ENCODE measurements at regions not wholly inside any gene's neighbourhood (a gene's known extent, or its start where the extent isn't known, plus 50 kb on each side); places are given as distances from the start of the nearest gene placed in this dataset.

DNA sequence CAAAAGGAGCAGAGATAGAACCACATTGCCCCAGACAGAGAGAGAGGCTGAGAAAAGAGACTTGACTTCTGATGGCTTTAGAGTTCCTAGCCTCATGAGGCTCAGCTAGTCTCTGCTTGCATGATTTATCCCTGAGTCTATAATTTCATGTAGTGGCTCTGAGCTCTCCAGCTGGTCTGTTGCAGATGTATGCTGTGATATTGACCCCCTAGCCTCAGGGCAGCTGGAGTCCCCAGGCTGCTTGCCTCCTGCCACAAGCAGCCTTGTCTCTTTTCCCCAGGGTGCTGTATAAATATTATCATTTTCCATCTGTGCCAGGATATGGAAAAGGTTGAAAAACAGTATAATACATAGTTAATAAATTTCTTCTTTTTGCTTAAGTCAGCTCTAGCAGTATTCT, 467.6 kb upstream of the CWC22 start:
- TF ChIP-seq GATA2 (IDR thresholded peaks at IDR 0.05; ENCODE audit: low read depth, low read length) (no peak), GATA3 (IDR thresholded peaks at IDR 0.05; ENCODE audit: low read depth, low read length) (no peak)

DNA sequence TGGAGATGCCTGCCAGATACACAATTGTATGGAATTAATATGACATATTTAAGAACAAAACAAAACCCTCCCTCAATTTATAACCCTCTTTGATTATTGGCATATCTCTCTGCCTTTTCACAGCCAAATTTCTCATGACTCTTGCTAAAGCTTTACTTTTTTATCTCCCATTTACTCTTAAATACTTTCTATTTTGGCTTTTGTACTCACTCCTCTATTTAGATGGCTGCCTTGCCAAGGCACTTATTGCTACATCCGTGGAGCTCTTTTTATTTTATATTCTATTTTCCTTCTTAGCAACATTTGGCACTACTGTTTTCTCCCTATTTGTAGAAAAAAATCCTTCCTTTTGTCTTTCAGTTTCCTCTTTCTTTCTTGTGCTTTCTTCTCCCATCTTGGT, 466.4 kb upstream of the CWC22 start:
- TF ChIP-seq GATA3 (IDR thresholded peaks at IDR 0.05; ENCODE audit: low read depth, low read length) (no peak), GATA2 (IDR thresholded peaks at IDR 0.05; ENCODE audit: low read depth, low read length) (no peak)

DNA sequence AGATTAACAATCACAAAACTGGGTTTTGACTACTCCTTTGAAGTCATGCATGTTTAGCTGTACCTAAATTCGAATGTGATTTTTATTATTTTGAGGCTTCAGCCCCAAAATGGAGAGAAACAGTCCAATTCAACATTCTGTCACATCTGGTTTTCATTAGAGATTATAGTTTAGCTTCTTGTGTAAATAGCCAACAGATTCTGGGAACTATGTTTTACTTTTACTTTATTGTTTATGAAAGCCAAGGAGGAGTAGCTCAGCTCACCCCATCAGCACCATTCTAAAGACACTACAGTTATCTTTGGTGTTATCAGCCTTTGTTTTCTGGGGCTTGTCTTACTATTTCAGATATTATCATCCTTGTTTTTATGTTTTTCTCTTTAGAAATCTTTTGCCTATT, 465.0 kb upstream of the CWC22 start:
- TF ChIP-seq GATA3 (IDR thresholded peaks at IDR 0.05; ENCODE audit: low read depth, low read length) (no peak), GATA2 (IDR thresholded peaks at IDR 0.05; ENCODE audit: low read depth, low read length) (no peak)

DNA sequence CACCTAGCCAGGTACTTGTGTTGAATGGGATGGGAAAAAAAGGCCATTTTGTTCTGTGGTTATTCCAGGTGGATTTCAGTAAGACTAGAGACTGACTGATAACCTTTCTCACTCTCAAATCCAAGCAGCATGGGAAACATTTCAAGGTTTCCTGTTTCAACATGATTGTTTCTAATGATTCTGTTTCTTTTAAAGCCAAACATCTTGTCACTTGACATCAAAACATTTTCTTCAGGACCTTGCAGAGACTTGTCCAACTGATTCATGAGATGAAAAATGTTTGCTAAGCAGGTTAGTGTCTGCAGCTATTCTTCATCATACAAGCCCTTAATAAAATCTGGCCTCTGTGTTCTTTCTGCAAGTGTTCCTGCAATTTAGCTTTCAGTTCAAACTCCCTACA, 456.5 kb upstream of the CWC22 start:
- no peak for TF ChIP-seq GATA2 (IDR thresholded peaks at IDR 0.05; ENCODE audit: low read depth, low read length)
- TF ChIP-seq GATA3 (IDR thresholded peaks at IDR 0.05; ENCODE audit: low read depth, low read length) = no peak

DNA sequence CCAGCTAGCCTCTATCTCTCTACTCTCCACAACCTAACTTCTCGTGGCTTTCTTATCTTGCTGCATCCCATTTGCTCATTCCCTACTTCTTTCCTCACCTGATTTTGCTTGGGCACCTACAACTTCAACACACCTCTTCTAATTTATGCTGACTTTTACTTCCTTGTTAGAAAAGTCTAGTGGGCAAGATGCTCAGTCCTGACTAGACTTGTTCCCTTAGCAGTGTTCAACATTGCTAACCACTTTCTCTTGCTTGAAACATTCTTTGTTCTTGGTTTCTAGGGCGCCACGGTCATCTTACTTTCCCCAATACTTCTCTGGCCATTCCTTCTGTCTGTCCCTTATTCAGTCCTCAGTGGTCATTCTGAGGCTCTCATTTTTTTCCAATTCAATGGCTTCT, 454.7 kb upstream of the CWC22 start:
- TF ChIP-seq GATA2 (IDR thresholded peaks at IDR 0.05; ENCODE audit: low read depth, low read length) (no peak), GATA3 (IDR thresholded peaks at IDR 0.05; ENCODE audit: low read depth, low read length) (no peak)

DNA sequence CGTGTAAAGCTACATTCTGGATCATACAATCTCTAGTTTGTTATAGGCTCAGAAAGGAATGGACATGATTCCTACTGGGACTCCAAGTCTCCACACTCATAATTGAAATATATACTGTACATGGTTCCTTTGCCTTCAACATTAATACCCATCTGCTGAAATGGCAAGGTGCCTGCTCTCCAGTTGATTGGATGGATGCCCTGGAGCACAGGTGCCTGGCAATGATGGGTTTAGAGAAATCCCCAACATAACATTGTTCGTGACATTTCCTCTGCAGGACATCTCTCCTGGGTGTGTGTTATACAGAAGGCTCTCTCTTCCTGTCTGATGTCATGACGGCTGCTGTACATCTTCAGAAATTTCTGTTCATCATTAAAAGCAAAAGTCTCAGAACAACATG, 449.7 kb upstream of the CWC22 start:
- TF ChIP-seq GATA3 (IDR thresholded peaks at IDR 0.05; ENCODE audit: low read depth, low read length) (no peak), GATA2 (IDR thresholded peaks at IDR 0.05; ENCODE audit: low read depth, low read length) (no peak)

DNA sequence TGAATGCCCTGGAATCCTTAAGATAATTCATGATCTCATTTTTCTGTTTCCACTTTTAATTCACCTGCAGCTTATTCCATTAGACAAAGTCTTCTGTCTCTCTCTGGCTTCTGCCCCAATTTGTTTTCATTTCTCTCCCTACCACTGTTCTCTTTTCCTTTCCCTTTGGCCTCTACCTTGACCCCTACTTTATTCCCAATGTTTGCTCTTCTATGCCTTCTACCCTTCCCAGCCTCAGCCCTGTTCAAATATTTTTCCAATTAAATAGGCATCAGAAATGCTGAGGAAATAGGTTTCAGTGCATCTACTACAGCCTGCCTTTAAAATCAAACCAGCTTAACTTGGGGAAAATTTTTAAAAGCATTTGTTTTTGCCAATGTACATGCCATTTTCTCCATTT, 443.7 kb upstream of the CWC22 start:
- no peak for TF ChIP-seq GATA2 (IDR thresholded peaks at IDR 0.05; ENCODE audit: low read depth, low read length)
- TF ChIP-seq GATA3 (IDR thresholded peaks at IDR 0.05; ENCODE audit: low read depth, low read length) = no peak

DNA sequence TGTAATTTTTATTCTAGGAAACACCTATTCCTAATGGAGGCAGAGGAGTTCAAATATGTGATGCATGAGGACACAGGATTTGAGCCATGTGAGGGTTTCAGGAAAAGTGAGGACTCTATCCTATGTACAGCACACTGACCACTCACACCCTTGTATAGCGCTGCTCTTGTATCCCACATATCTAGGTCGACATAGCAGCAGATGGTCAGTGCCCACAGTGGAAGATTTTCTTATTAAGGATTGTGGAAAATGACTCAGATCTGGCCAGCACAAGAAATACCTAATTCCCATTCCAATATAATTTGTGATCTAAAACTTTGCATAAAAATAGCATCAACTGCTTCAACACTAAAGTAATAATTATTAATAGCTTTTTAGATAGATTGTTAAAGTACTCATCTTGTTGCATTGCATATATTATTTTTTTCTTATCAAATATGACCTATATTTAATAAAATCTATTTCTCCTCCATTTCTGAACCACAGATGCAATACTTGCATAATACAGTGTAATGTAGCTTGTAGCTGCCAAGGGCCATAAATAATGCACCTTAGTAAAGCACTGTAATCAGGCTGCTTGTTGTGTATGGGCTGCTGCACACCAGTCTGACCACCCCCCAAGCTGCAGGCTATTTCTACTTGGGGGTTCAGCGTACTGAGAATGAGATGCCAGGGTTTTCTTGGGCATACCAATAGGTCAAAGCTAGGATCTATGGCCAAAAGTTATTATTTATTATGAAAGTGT, 442.2 kb upstream of the CWC22 start:
- no peak for TF ChIP-seq GATA2 (IDR thresholded peaks at IDR 0.05; ENCODE audit: low read depth, low read length)
- TF ChIP-seq GATA3 (IDR thresholded peaks at IDR 0.05; ENCODE audit: low read depth, low read length) = no peak

DNA sequence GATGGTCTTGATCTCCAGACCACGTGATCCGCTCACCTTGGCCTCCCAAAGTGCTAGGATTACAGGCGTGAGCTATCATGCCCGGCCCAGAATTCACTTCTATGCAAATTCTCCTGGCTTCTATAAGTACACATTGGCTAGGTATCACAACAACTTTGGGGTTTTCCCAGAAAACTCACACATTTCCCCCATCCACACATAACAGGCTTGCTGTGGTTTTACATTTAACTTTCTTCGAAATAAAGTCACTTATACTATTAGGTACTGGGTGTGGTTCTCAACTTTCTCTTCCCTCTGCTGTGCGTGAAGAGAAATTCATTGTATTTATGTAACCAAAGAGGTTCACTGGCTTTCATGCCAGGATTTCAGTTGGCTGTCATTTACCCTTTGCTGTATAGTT, 439.4 kb upstream of the CWC22 start:
- no peak for TF ChIP-seq GATA2 (IDR thresholded peaks at IDR 0.05; ENCODE audit: low read depth, low read length)
- TF ChIP-seq GATA3 (IDR thresholded peaks at IDR 0.05; ENCODE audit: low read depth, low read length) = no peak

DNA sequence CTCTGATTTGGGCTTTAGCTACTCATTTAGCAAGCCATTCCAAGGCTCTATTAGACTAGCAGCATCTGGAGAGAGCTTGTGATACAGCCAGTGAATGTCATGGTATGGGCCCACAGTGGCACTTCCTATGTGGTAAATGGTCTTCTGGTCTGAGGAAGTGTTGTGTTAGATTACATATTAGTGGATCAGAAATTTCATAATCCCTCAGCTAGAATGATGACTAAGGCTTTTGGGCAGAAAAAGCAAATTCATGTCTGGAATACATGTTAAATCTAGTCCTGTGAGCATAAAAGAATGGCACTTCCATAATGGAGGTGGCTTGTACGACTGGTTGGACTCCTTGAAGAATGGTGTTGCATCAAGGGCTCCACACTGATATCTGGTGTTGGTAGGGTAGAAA, 436.8 kb upstream of the CWC22 start:
- no peak for TF ChIP-seq GATA2 (IDR thresholded peaks at IDR 0.05; ENCODE audit: low read depth, low read length)
- no peak for TF ChIP-seq GATA3 (IDR thresholded peaks at IDR 0.05; ENCODE audit: low read depth, low read length)

DNA sequence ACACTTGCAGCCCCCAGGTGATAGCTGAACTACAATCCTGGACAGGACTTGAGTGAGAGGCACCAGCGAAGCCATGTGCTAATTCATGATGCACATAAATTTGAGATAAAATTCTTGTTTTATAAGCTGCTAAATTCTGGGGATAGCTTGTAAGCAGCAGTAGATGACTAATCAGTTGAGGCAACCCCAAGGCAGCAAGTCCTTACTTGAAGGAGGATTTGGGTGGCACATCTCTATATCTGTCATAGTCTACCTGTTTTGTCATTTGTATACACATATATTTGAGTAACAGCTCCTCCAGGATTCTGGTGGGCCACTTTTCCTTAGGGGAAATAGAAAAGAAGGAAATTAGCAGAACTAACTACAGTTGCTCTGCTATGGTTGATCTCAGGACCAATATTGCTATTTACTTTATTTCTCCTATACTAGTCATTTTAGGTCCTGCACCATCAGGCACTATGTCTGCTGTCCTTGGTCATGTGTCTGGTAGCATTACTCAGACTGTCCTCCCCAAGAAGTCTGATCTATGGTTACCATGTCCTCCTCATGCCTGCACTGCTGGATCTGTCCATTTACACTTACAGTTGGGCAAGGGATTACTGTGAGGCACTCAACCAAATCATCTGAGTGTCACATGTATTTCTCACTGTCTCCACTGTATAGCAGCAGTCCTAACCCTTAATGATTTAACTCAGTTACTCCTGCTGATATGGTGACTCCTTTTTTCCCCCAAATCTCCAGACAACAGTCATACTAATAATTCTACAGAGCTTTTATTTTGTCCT, 436.0 kb upstream of the CWC22 start:
- no peak for TF ChIP-seq GATA3 (IDR thresholded peaks at IDR 0.05; ENCODE audit: low read depth, low read length)
- no peak for TF ChIP-seq GATA2 (IDR thresholded peaks at IDR 0.05; ENCODE audit: low read depth, low read length)

DNA sequence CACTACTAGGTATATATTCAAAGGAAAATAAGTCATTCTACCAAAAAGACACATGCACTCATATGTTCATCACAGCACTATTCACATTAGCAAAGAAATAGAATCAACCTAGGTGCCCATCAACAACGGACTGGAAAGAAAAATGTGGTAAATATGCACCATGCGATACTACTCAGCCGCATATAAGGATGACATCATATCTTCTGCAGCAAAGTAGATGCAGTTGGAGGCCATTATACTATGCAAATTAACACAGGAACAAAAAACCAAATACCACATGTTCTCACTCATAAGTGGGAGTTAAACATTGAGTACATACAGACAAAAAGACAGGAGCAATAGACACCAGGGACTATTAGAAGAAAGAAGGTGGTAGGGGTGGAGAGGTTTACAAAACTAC, 412.1 kb upstream of the CWC22 start:
- TF ChIP-seq GATA2 (IDR thresholded peaks at IDR 0.05; ENCODE audit: low read depth, low read length) (no peak), GATA3 (IDR thresholded peaks at IDR 0.05; ENCODE audit: low read depth, low read length) (no peak)

DNA sequence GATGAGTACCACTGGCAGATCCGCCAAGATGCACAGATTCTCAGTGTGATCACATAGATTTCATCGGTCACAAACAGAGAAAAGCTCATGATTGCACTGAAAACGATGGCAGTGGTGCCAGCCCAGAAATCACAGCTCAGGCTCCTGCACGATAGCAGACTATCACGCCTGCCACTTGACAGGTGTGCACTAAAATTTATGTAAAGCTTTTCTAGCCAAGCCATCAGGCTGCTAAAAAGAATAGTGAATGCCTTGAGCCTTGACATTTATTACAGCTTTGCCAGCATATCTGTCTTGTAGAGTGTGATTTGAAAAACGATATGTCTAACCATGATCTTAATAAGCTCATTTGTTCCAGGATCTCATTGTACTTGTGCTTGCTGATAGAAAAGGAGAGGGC, 409.5 kb upstream of the CWC22 start:
- no peak for TF ChIP-seq GATA3 (IDR thresholded peaks at IDR 0.05; ENCODE audit: low read depth, low read length)
- TF ChIP-seq GATA2 (IDR thresholded peaks at IDR 0.05; ENCODE audit: low read depth, low read length) = no peak

DNA sequence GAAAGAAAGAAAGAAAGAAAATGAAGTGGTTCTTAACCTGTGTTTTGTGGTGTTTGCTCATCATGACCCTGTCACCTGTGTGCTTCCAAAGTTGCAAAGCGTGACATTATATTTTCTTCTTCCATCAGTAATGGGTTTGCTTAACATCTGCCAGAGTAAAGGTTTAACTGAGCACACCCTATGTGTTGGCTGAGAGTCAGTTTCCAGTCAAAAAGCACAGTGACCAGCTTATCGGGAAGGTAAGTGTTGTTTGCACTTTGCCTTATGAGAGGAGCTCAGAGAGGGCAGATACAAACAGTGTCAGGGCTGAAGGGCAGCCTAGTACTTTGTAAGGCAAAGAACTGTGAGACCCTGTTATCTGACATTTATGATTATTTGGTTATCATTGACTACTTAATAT, 406.2 kb upstream of the CWC22 start:
- TF ChIP-seq GATA2 (IDR thresholded peaks at IDR 0.05; ENCODE audit: low read depth, low read length) = no peak
- TF ChIP-seq GATA3 (IDR thresholded peaks at IDR 0.05; ENCODE audit: low read depth, low read length) = no peak

DNA sequence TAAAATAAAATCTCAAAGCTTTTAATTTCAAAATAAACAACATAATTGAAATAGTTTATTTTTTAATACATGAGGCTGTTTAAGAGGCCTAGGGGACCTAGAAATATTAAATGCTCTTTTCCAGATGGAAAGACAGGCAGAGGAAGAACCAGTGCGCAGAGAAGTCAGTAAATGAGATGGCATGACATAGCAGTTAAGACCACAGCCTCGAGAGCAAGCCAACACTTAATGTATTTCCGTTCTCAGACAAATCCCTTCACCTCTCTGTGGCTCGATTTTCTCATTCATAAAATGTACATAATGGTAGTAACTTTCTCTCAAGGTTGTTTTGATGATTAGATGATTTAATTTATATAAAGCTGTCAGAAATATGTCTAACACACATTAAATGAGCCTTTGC, 405.1 kb upstream of the CWC22 start:
- TF ChIP-seq GATA2 (IDR thresholded peaks at IDR 0.05; ENCODE audit: low read depth, low read length) (no peak), GATA3 (IDR thresholded peaks at IDR 0.05; ENCODE audit: low read depth, low read length) (no peak)
